GM12891 (cell line): ENCODE measurements at regions not wholly inside any gene's neighbourhood (a gene's known extent, or its start where the extent isn't known, plus 50 kb on each side); places are given as distances from the start of the nearest gene placed in this dataset.

ENCODE experiments used
- DNase-seq: peaks from one replicate; pipeline ENCODE4 v3.0.0; 2011; ENCODE audit warnings: low spot score; ENCODE audit not compliant: insufficient read length
- FAIRE-seq: peaks from 2 replicates; lab custom pipeline; 2011; peaks lifted over from hg19 to GRCh38; lab: Jason Lieb, UNC
- PAX5 ChIP-seq: IDR thresholded peaks from 2 replicates; pipeline ENCODE4 v1.6.1; 2011; ENCODE audit warnings: low read length, moderate library complexity, mild to moderate bottlenecking; ENCODE audit not compliant: insufficient read depth, severe bottlenecking
- POLR2A ChIP-seq: IDR thresholded peaks from 2 replicates; pipeline ENCODE4 v1.6.1; 2011; ENCODE audit warnings: low read depth, low read length, control low read depth
- POLR2AphosphoS5 ChIP-seq: IDR thresholded peaks from 2 replicates; pipeline ENCODE4 v1.6.1; 2011; ENCODE audit warnings: low read depth, low read length, control low read depth
- POU2F2 ChIP-seq: IDR thresholded peaks from 2 replicates; pipeline ENCODE4 v1.6.1; 2011; ENCODE audit warnings: low read depth, mild to moderate bottlenecking, control low read depth, low read length, moderate library complexity
- SPI1 ChIP-seq: IDR thresholded peaks from 2 replicates; pipeline ENCODE4 v1.6.1; 2011; ENCODE audit warnings: low read depth, low read length, control low read depth
- TAF1 ChIP-seq: IDR thresholded peaks from 2 replicates; pipeline ENCODE4 v1.6.1; 2011; ENCODE audit warnings: low read depth, low read length, control low read depth

DNA sequence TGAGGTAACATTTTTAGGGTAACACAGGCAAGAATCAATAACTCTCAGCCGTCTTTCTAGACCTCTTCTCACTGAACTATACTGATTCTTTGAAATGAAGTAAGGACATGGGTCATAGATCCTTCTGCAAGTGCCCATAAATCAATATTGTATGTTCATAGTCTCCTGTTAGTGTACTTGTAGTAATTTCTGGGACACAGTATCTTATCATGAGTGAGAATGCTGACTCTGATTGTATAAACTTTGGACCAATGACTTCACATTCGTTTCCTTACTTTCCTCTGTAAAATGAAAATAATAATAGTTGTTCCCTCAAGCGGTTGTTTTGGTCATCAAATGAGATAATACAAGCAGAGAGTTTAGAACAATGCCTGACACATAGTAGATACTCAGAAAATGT lies 777.1 kb upstream of the GOLIM4 start:
- FAIRE-seq (no peak), DNase-seq (no peak)
- no peak for TF ChIP-seq TAF1
- no peak for TF ChIP-seq PAX5
- TF ChIP-seq SPI1, result no peak
- TF ChIP-seq POLR2AphosphoS5, result no peak
- no peak for TF ChIP-seq POLR2A

GRCh38 chr3:168870892-168871291 lies 775.2 kb upstream of the GOLIM4 start:
- FAIRE-seq (no peak), DNase-seq (no peak)
- TF ChIP-seq PAX5, result no peak
- TF ChIP-seq SPI1, result no peak
- TF ChIP-seq TAF1, result no peak
- TF ChIP-seq POU2F2, result no peak

- FAIRE-seq (no peak), DNase-seq (no peak)
These were observed 769.4 kb upstream of the GOLIM4 start for GRCh38 chr3:168865022-168865551.

GRCh38 chr3:168864107-168865021 lies 768.6 kb upstream of the GOLIM4 start:
- FAIRE-seq (no peak), DNase-seq (no peak)
- TF ChIP-seq POU2F2 (no peak), PAX5 (no peak), POLR2A (no peak), POLR2AphosphoS5 (no peak), SPI1 (no peak)

More at GRCh38 chr3:168865022-168865551, 769.4 kb upstream of the GOLIM4 start:
- TF ChIP-seq POLR2AphosphoS5, result no peak
- TF ChIP-seq POLR2A, result no peak
- TF ChIP-seq TAF1, result no peak
- no peak for TF ChIP-seq SPI1
- no peak for TF ChIP-seq PAX5
- no peak for TF ChIP-seq POU2F2

- no peak for TF ChIP-seq POLR2AphosphoS5
- no peak for TF ChIP-seq POU2F2
- TF ChIP-seq TAF1, result no peak
- TF ChIP-seq PAX5, result no peak
- no peak for TF ChIP-seq POLR2A
- TF ChIP-seq SPI1, result no peak
- FAIRE-seq (no peak), DNase-seq (no peak)
These were observed 767.8 kb upstream of the GOLIM4 start for GRCh38 chr3:168863561-168863960.

- TF ChIP-seq POU2F2 (no peak), POLR2A (no peak), TAF1 (no peak), POLR2AphosphoS5 (no peak), PAX5 (no peak), SPI1 (no peak)
- FAIRE-seq, result no peak
- no peak for DNase-seq
These were observed 766.7 kb upstream of the GOLIM4 start for GRCh38 chr3:168862466-168862865.

GRCh38 chr3:168860592-168860991 lies 764.9 kb upstream of the GOLIM4 start:
- no peak for DNase-seq
- TF ChIP-seq POLR2A, result no peak
- no peak for TF ChIP-seq PAX5
- no peak for TF ChIP-seq TAF1
- no peak for TF ChIP-seq SPI1
- TF ChIP-seq POLR2AphosphoS5, result no peak
- no peak for TF ChIP-seq POU2F2
- no peak for FAIRE-seq

DNA sequence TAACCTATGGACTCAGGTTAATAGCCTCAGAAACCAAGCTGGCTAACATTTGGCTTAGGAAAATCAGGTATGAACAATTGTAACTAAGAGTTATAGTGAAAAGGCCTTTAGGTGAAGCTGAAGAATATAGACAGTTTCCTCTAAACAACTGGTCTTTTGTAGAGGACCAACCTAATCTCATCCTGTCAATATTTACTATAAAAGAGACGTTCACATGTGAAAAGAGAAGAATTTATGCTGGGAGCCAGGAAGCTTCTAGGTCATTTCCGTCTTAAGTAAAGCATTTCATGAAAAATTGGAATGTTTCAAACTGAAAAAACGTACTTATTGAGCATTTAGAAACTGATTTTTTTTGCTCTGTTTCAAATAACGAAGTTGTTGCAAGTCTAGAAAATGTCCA lies 764.3 kb upstream of the GOLIM4 start:
- FAIRE-seq, result no peak
- no peak for TF ChIP-seq SPI1
- no peak for TF ChIP-seq TAF1
- no peak for TF ChIP-seq POU2F2
- no peak for DNase-seq

DNA sequence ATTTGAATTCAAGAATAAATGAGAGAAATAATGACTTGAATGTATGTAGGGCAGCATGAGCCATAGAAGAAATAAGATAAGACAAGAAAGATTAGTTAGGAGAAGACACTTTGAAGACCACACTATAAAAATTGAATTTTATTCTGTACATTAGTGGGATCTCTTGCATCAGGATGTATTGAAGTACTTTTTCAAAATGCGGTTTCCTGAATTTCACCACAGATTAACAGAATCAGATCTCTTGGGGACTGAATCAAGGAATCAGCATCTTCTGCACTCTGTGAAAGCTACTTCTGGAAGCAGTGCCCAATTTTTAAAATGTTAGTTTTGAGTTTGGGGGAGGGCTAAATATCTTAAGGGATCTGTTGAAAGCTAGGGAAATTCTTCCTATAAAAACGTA lies 763.9 kb upstream of the GOLIM4 start:
- no peak for FAIRE-seq
- DNase-seq, result no peak
- TF ChIP-seq POU2F2 (no peak), SPI1 (no peak), PAX5 (no peak), TAF1 (no peak), POLR2A (no peak)

DNA sequence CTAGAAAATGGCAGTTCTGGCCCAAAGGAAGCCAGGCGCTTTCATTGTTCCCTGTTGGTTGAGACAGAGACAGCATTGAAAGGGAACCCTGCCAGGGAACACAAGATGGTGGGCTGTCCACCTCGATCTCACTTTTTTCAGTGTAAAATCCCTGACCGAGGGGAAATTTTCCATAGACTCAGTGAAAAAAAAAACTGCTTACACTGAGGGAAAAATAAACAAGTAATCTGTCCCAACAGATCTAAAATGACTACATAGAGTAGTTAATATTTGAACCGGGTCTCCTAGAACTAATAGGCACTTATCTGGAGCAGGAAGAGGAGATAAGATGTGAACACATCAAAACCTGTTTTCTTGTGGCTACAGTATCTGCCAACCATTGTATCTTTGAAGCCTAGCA lies 763.4 kb upstream of the GOLIM4 start:
- no peak for TF ChIP-seq SPI1
- TF ChIP-seq POLR2A, result no peak
- no peak for TF ChIP-seq POLR2AphosphoS5
- TF ChIP-seq POU2F2, result no peak
- no peak for TF ChIP-seq TAF1
- TF ChIP-seq PAX5, result no peak
- DNase-seq (no peak), FAIRE-seq (no peak)
